H1 (cell line): ENCODE measurements at regions not wholly inside any gene's neighbourhood (a gene's known extent, or its start where the extent isn't known, plus 50 kb on each side); places are given as distances from the start of the nearest gene placed in this dataset.

ENCODE experiments used
- CTCF ChIA-PET: fragments of 300-600 bp; sonication (Branson Sonifier 250); formaldehyde crosslinking; loops from one replicate; lab custom pipeline; 2021; ENCODE audit not compliant: partially characterized antibody; lab: Charles Lee
- POLR2A ChIA-PET: fragments of 300-600 bp; sonication (Branson Sonifier 250); formaldehyde crosslinking; loops from one replicate; lab custom pipeline; 2021; ENCODE audit warnings: inconsistent platforms; ENCODE audit not compliant: partially characterized antibody; lab: Charles Lee
- DNase-seq, 2 experiments: peaks; one replicate each; pipeline versions ENCODE4 v3.0.0 to v3.0.0-alpha.2; 2010 to 2022; ENCODE audit warnings: low spot score in 2 of 2, low read depth in 1 of 2, mixed read lengths in 1 of 2
- FAIRE-seq: peaks from 2 replicates; lab custom pipeline; 2011; peaks lifted over from hg19 to GRCh38; lab: Jason Lieb, UNC
- H2AFZ ChIP-seq: 2 replicates; pipeline ENCODE4 v1.8.1; 2012; ENCODE audit warnings: low read length, inconsistent platforms
- H2AK5ac ChIP-seq: 2 replicates; pipeline ENCODE4 v1.6.1; 2013; ENCODE audit warnings: low read depth, low read length
- H2BK120ac ChIP-seq: replicated peaks from 2 replicates; pipeline ENCODE3; 2013; ENCODE audit warnings: low read depth, low read length, inconsistent platforms
- H2BK12ac ChIP-seq: 2 replicates; pipeline ENCODE4 v1.6.1; 2013; ENCODE audit warnings: low read depth, low read length
- H2BK15ac ChIP-seq: 2 replicates; pipeline ENCODE4 v1.6.1; 2013; ENCODE audit warnings: low read length
- H2BK20ac ChIP-seq: 2 replicates; pipeline ENCODE4 v1.6.1; 2013; ENCODE audit warnings: low read length
- H2BK5ac ChIP-seq: 2 replicates; pipeline ENCODE4 v1.6.1; 2013; ENCODE audit warnings: low read depth, low read length
- H3K14ac ChIP-seq: 2 replicates; pipeline ENCODE4 v1.6.1; 2013; ENCODE audit warnings: inconsistent platforms; ENCODE audit not compliant: insufficient read length
- H3K18ac ChIP-seq: 2 replicates; pipeline ENCODE4 v1.6.1; 2013; ENCODE audit warnings: low read length; ENCODE audit errors: extremely low read depth
- H3K23ac ChIP-seq: 2 replicates; pipeline ENCODE4 v1.6.1; 2013; ENCODE audit warnings: inconsistent platforms; ENCODE audit not compliant: insufficient read length
- H3K23me2 ChIP-seq: 2 replicates; pipeline ENCODE4 v1.6.1; 2013; ENCODE audit warnings: low read depth, low read length
- H3K27ac ChIP-seq: 2 replicates; pipeline ENCODE4 v1.6.1; 2011; ENCODE audit warnings: low read depth, low read length, inconsistent platforms
- H3K27me3 ChIP-seq, 4 experiments: replicated peaks in 1 of 4; 1 replicate in 1 of 4; 2 replicates in 3 of 4; pipeline versions ENCODE4 v1.6.1 to v1.8.1; 2011 to 2013; ENCODE audit warnings: low read length in 3 of 4, mild to moderate bottlenecking in 3 of 4, inconsistent platforms in 2 of 4, mixed read lengths in 2 of 4, moderate library complexity in 1 of 4; ENCODE audit not compliant: control insufficient read depth in 3 of 4, insufficient read depth in 3 of 4; ENCODE audit errors: extremely low read depth in 1 of 4
- H3K36me3 ChIP-seq, 4 experiments: 2 replicates each; pipeline versions ENCODE4 v1.6.1 to v1.8.1; 2011 to 2013; ENCODE audit warnings: mild to moderate bottlenecking in 4 of 4, low read length in 3 of 4, moderate library complexity in 2 of 4, control low read depth in 1 of 4, inconsistent platforms in 1 of 4; ENCODE audit not compliant: insufficient read depth in 4 of 4, control insufficient read depth in 2 of 4
- H3K4ac ChIP-seq: replicated peaks from 2 replicates; pipeline ENCODE3; 2013; ENCODE audit warnings: low read length, low read depth, mixed read lengths, inconsistent platforms; ENCODE audit not compliant: insufficient read length
- H3K4me1 ChIP-seq, 4 experiments: replicated peaks in 1 of 4; 1 replicate in 1 of 4; 2 replicates in 3 of 4; pipeline versions ENCODE4 v1.6.1 to v1.8.1; 2011 to 2013; ENCODE audit warnings: low read length in 3 of 4, inconsistent platforms in 2 of 4, mixed read lengths in 1 of 4; ENCODE audit not compliant: insufficient read depth in 4 of 4, control insufficient read depth in 3 of 4
- H3K4me2 ChIP-seq, 2 experiments: 2 replicates each; pipeline versions ENCODE4 v1.6.1 to v1.8.1; 2011 to 2013; ENCODE audit warnings: low read depth in 2 of 2, low read length in 2 of 2, control low read depth in 1 of 2, inconsistent platforms in 1 of 2, mild to moderate bottlenecking in 1 of 2; ENCODE audit not compliant: insufficient read depth in 1 of 2
- H3K4me3 ChIP-seq, 4 experiments: fragments of 200-600, 300-600 bp in 1 of 4; sonication (generic), shearing (Covaris generic), sonication (Bioruptor Twin) in 1 of 4; 2 replicates each; pipeline versions ENCODE4 v1.5.1 to v1.8.1; 2011 to 2016; ENCODE audit warnings: low read length in 4 of 4, low read depth in 3 of 4, control low read depth in 2 of 4, inconsistent platforms in 2 of 4, mild to moderate bottlenecking in 2 of 4, mixed read lengths in 1 of 4, moderate library complexity in 1 of 4; ENCODE audit not compliant: insufficient read depth in 2 of 4; ENCODE audit errors: extremely low read depth in 1 of 4
- H3K56ac ChIP-seq: replicated peaks from 2 replicates; pipeline ENCODE3; 2013; ENCODE audit warnings: low read depth, mild to moderate bottlenecking, mixed read lengths, low read length, inconsistent platforms; ENCODE audit not compliant: insufficient read length
- H3K79me1 ChIP-seq: 2 replicates; pipeline ENCODE4 v1.6.1; 2013; ENCODE audit warnings: low read depth, low read length, control low read depth
- H3K79me2 ChIP-seq, 2 experiments: 2 replicates each; pipeline versions ENCODE4 v1.6.1 to v1.8.1; 2012 to 2013; ENCODE audit warnings: low read length in 2 of 2, mild to moderate bottlenecking in 2 of 2, inconsistent platforms in 1 of 2; ENCODE audit not compliant: insufficient read depth in 2 of 2, control insufficient read depth in 1 of 2
- H3K9ac ChIP-seq, 4 experiments: replicated peaks in 1 of 4; 1 replicate in 1 of 4; 2 replicates in 3 of 4; pipeline versions ENCODE4 v1.6.1 to v1.8.1; 2011 to 2013; ENCODE audit warnings: low read depth in 3 of 4, low read length in 3 of 4, control low read depth in 2 of 4, mild to moderate bottlenecking in 2 of 4, moderate library complexity in 2 of 4, inconsistent platforms in 1 of 4; ENCODE audit errors: extremely low read depth in 1 of 4
- H3K9me3 ChIP-seq, 2 experiments: 2 replicates each; pipeline versions ENCODE4 v1.6.1 to v1.8.1; 2012 to 2013; ENCODE audit warnings: mild to moderate bottlenecking in 2 of 2, moderate library complexity in 2 of 2, control low read depth in 1 of 2, inconsistent platforms in 1 of 2, low read depth in 1 of 2, low read length in 1 of 2, mixed read lengths in 1 of 2; ENCODE audit not compliant: insufficient read depth in 2 of 2
- H4K20me1 ChIP-seq, 2 experiments: replicated peaks in 1 of 2; 2 replicates each; pipeline versions ENCODE3 to v1.8.1; 2011 to 2013; ENCODE audit warnings: inconsistent platforms in 2 of 2, low read length in 2 of 2, mild to moderate bottlenecking in 1 of 2; ENCODE audit not compliant: insufficient read depth in 2 of 2, control insufficient read depth in 1 of 2
- H4K5ac ChIP-seq: 2 replicates; pipeline ENCODE4 v1.6.1; 2013; ENCODE audit warnings: low read length, low read depth, mixed read lengths, inconsistent platforms; ENCODE audit not compliant: insufficient read length
- H4K8ac ChIP-seq: 2 replicates; pipeline ENCODE4 v1.8.0; 2013; ENCODE audit warnings: mild to moderate bottlenecking, moderate library complexity, low read length, inconsistent platforms; ENCODE audit not compliant: insufficient read depth; ENCODE audit errors: extremely low read depth
- H4K91ac ChIP-seq: replicated peaks from 2 replicates; pipeline ENCODE3; 2013; ENCODE audit warnings: low read length, mixed read lengths, inconsistent platforms; ENCODE audit not compliant: insufficient read length
- CBX5 ChIP-seq: fragments of 300-800, 300-1000 bp; sonication (generic); IDR thresholded peaks from 2 replicates; pipeline ENCODE4 v1.7.1; 2016; ENCODE audit warnings: antibody characterized with exemption, low read length, low read depth
- MAFK ChIP-seq: IDR thresholded peaks from 2 replicates; pipeline ENCODE4 v1.6.1; 2012; ENCODE audit warnings: low read depth, mild to moderate bottlenecking, improper control_type of control experiment, low read length
- NANOG ChIP-seq: IDR thresholded peaks from 2 replicates; pipeline ENCODE4 v1.6.1; 2011; ENCODE audit warnings: low read length, low read depth, mild to moderate bottlenecking, inconsistent platforms; ENCODE audit not compliant: insufficient read depth, poor library complexity, severe bottlenecking
- WGBS, 2 experiments: shearing (Covaris generic) in 1 of 2; methylation state at CpG; one replicate each; pipeline versions ENCODE4 v1.1.6 to v1.1.7; 2013 to 2015; ENCODE audit warnings: low lambda C conversion rate in 2 of 2, mixed read lengths in 2 of 2, inconsistent platforms in 1 of 2, low coverage in 1 of 2, missing lambda C conversion rate in 1 of 2; ENCODE audit not compliant: insufficient replicate concordance in 2 of 2, insufficient coverage in 1 of 2, insufficient read length in 1 of 2; ENCODE audit errors: extremely low coverage in 1 of 2, missing lambda C conversion rate in 1 of 2; 5-methylcytosine and 5-hydroxymethylcytosine counted together

DNA sequence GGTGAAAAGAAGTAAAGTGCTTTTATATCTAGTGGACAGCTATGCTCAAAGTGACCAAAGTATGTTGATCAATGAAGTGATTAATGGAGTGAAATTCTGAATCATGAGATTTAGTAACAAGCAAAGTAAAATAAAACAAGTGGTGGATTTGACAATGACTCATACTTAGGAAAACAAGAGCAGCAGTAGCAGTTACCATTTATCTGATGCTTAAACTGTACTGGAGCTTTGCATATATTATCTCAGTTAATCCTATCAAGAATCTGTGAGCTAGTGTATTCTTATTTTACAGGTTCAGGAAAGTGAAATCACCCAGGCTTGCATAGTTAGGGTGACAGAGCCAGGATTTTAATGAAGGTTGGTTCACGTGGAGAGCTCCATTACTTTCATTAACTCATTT lies 50.6 kb upstream of the SPATA16 start:
- Histone ChIP-seq H2BK120ac (no peak overlapping the region), H3K27me3 (no peaks in the 10 kb centered on the region), H2AFZ (no peak overlapping the region), H3K23ac (no peak overlapping the region), H4K5ac (no peak overlapping the region), H3K36me3 (peaks cover 0 to 5% (median 0%) of the 10 kb centered on the region in 4 experiments; a peak in 2 of 8 replicates), H3K9me3 (peaks cover 22 to 25% of the 10 kb centered on the region in 2 experiments), H3K79me2 (no peaks in the 10 kb centered on the region), H2BK20ac (no peak overlapping the region), H4K20me1 (no peaks in the 10 kb centered on the region), H3K18ac (no peak overlapping the region), H2BK12ac (no peak overlapping the region), H3K9ac (no peak overlapping the region), H2AK5ac (no peak overlapping the region), H3K56ac (no peak overlapping the region), H3K4me3 (no peak overlapping the region), H3K79me1 (no peaks in the 10 kb centered on the region), H3K27ac (no peak overlapping the region), H2BK5ac (no peak overlapping the region), H3K4me2 (no peak overlapping the region), H4K8ac (no peak overlapping the region), H3K14ac (no peak overlapping the region), H3K4me1 (no peaks in the 10 kb centered on the region), H3K23me2 (no peaks in the 10 kb centered on the region), H2BK15ac (no peak overlapping the region), H4K91ac (no peak overlapping the region), H3K4ac (no peak overlapping the region)
- no peak for TF ChIP-seq CBX5
- no peak for TF ChIP-seq NANOG
- TF ChIP-seq MAFK: no peak
- ChIA-PET CTCF (interaction anchor here (1.1 kb wide), 1 partner anchor 41 kb away, joined by 3 read pairs; no protein-coding TSS in a partner anchor), POLR2A (no interaction called here)
- DNase-seq: no peak
- FAIRE-seq: no peak
- WGBS, 2 experiments: 72% methylated on average over 1 of the region's 1 CpG; no CpG with 5 or more reads in 1 of the 2 experiments
